IMR-90 (cell line): ENCODE measurements at regions not wholly inside any gene's neighbourhood (a gene's known extent, or its start where the extent isn't known, plus 50 kb on each side); places are given as distances from the start of the nearest gene placed in this dataset.

Source experiments
- ATAC-seq: fragments of 200-7000 bp; cut with Tn5 transposase; 2 replicates; pipeline ENCODE4 v1.9.1; 2020; ENCODE audit warnings: low read depth, mild to moderate bottlenecking, moderate library complexity
- BruUV-seq: library from RNA; stranded (reverse); fragments of 400-500 nt; replicated peaks from 2 replicates; lab custom pipeline; 2021; lab: Mats Ljungman, UMichigan
- CTCF ChIA-PET: fragments of 300-600 bp; formaldehyde crosslinking; extraction: SDS; loops from one replicate; lab custom pipeline; 2021; ENCODE audit warnings: antibody characterized with exemption; lab: Yijun Ruan, JAX
- POLR2A ChIA-PET: fragments of 300-600 bp; sonication (Branson Sonifier 250); formaldehyde crosslinking; loops from one replicate; lab custom pipeline; 2022; ENCODE audit warnings: antibody characterized with exemption; ENCODE audit not compliant: unreplicated experiment; lab: Charles Lee
- DNase-seq: peaks from one replicate; pipeline ENCODE4 v3.0.0; 2013
- H2AFZ ChIP-seq: replicated peaks from 2 replicates; pipeline ENCODE3; 2013; ENCODE audit warnings: low read length, mild to moderate bottlenecking; ENCODE audit not compliant: poor library complexity
- H2AK5ac ChIP-seq: 2 replicates; pipeline ENCODE4 v1.6.1; 2013; ENCODE audit warnings: low read depth, low read length, inconsistent platforms
- H2AK9ac ChIP-seq: replicated peaks from 2 replicates; pipeline ENCODE3; 2013; ENCODE audit warnings: mild to moderate bottlenecking, low read depth, low read length, moderate library complexity; ENCODE audit not compliant: poor library complexity
- H2BK120ac ChIP-seq: 2 replicates; pipeline ENCODE4 v1.6.1; 2013; ENCODE audit warnings: low read depth, low read length, inconsistent platforms
- H2BK15ac ChIP-seq: 3 replicates; pipeline ENCODE4 v1.6.1; 2013; ENCODE audit warnings: low read depth, low read length, inconsistent platforms
- H2BK20ac ChIP-seq: 2 replicates; pipeline ENCODE4 v1.6.1; 2013; ENCODE audit warnings: low read depth, mild to moderate bottlenecking, inconsistent platforms, low read length, moderate library complexity
- H2BK5ac ChIP-seq: 2 replicates; pipeline ENCODE4 v1.6.1; 2013; ENCODE audit warnings: mild to moderate bottlenecking, low read depth, low read length, inconsistent platforms; ENCODE audit not compliant: poor library complexity, severe bottlenecking
- H3K14ac ChIP-seq: replicated peaks from 2 replicates; pipeline ENCODE4 v1.6.1; 2013; ENCODE audit warnings: low read depth, low read length, inconsistent platforms
- H3K18ac ChIP-seq: 2 replicates; pipeline ENCODE4 v1.6.1; 2013; ENCODE audit warnings: low read depth, low read length, control low read depth
- H3K23ac ChIP-seq: 2 replicates; pipeline ENCODE4 v1.6.1; 2013; ENCODE audit warnings: low read depth, low read length, inconsistent platforms
- H3K27ac ChIP-seq: 2 replicates; pipeline ENCODE4 v1.5.1; 2013; ENCODE audit warnings: mild to moderate bottlenecking, control low read depth, low read length; ENCODE audit not compliant: insufficient read depth
- H3K27me3 ChIP-seq: 2 replicates; pipeline ENCODE4 v1.6.1; 2013; ENCODE audit warnings: low read length; ENCODE audit not compliant: control insufficient read depth, insufficient read depth
- H3K36me3 ChIP-seq: 2 replicates; pipeline ENCODE4 v1.6.1; 2013; ENCODE audit warnings: low read length, mixed read lengths; ENCODE audit not compliant: control insufficient read depth, insufficient read depth
- H3K4ac ChIP-seq: 2 replicates; pipeline ENCODE4 v1.6.1; 2013; ENCODE audit warnings: low read depth, low read length, inconsistent platforms
- H3K4me1 ChIP-seq: 2 replicates; pipeline ENCODE4 v1.6.1; 2013; ENCODE audit warnings: low read length, mixed read lengths; ENCODE audit not compliant: control insufficient read depth, insufficient read depth
- H3K4me2 ChIP-seq: 2 replicates; pipeline ENCODE4 v1.6.1; 2013; ENCODE audit warnings: low read depth, mild to moderate bottlenecking, control low read depth, low read length, moderate library complexity
- H3K4me3 ChIP-seq: 2 replicates; pipeline ENCODE4 v1.5.1; 2013; ENCODE audit warnings: low read depth, mild to moderate bottlenecking, control low read depth, low read length, moderate library complexity; ENCODE audit not compliant: insufficient read depth
- H3K56ac ChIP-seq: 2 replicates; pipeline ENCODE4 v1.6.1; 2013; ENCODE audit warnings: low read length, inconsistent platforms; ENCODE audit not compliant: insufficient read depth; ENCODE audit errors: extremely low read depth
- H3K79me1 ChIP-seq, 2 experiments: 2 replicates each; pipeline ENCODE4 v1.6.1; 2013; ENCODE audit warnings: low read length in 2 of 2, inconsistent platforms in 1 of 2, low read depth in 1 of 2
- H3K9ac ChIP-seq: 2 replicates; pipeline ENCODE4 v1.6.1; 2013; ENCODE audit warnings: low read depth, low read length, control low read depth
- H3K9me1 ChIP-seq: 2 replicates; pipeline ENCODE4 v1.6.1; 2013; ENCODE audit warnings: low read length, inconsistent platforms; ENCODE audit not compliant: insufficient read depth
- H3K9me3 ChIP-seq: 2 replicates; pipeline ENCODE4 v1.6.1; 2013; ENCODE audit warnings: low read length; ENCODE audit not compliant: control insufficient read depth, insufficient read depth
- H4K20me1 ChIP-seq: 2 replicates; pipeline ENCODE4 v1.6.1; 2013; ENCODE audit warnings: low read length, inconsistent platforms; ENCODE audit not compliant: insufficient read depth
- H4K5ac ChIP-seq: 2 replicates; pipeline ENCODE4 v1.6.1; 2013; ENCODE audit warnings: mild to moderate bottlenecking, low read depth, low read length, control low read depth
- H4K8ac ChIP-seq, 2 experiments: 2 replicates each; pipeline ENCODE4 v1.6.1; 2013; ENCODE audit warnings: low read depth in 2 of 2, low read length in 2 of 2, control low read depth in 1 of 2, inconsistent platforms in 1 of 2
- H4K91ac ChIP-seq: 2 replicates; pipeline ENCODE4 v1.6.1; 2013; ENCODE audit warnings: low read depth, low read length, inconsistent platforms; ENCODE audit not compliant: insufficient read depth
- MXI1 ChIP-seq: IDR thresholded peaks from 2 replicates; pipeline ENCODE4 v1.6.1; 2012; ENCODE audit warnings: low read depth, mild to moderate bottlenecking, low read length, moderate library complexity, borderline replicate concordance
- RCOR1 ChIP-seq: IDR thresholded peaks from 2 replicates; pipeline ENCODE4 v1.6.1; 2012; ENCODE audit warnings: mild to moderate bottlenecking, low read length, improper control_type of control experiment; ENCODE audit not compliant: insufficient replicate concordance
- WGBS, 2 experiments: methylation state at CpG; one replicate each; pipeline versions ENCODE4 v1.1.5 to v1.1.7; 2013; ENCODE audit warnings: missing lambda C conversion rate in 2 of 2; ENCODE audit not compliant: insufficient read length in 1 of 2; ENCODE audit errors: extremely low coverage in 2 of 2; 5-methylcytosine and 5-hydroxymethylcytosine counted together
- dilution Hi-C: fragments of 300-500 bp; cut with HindIII; formaldehyde crosslinking; loops from one replicate; pipeline ENCODE4 v1.14.3; 2018; ENCODE audit warnings: low sequenced_read_pairs; ENCODE audit not compliant: unreplicated experiment
- in situ Hi-C: fragments of 300-500 bp; cut with MboI; formaldehyde crosslinking; loops from 3 replicates; pipeline ENCODE4 v1.14.3; 2019; ENCODE audit warnings: low sequenced_read_pairs, inconsistent platforms, mixed read lengths
- intact Hi-C: fragments of 100-400 bp; cut with micrococcal nuclease; formaldehyde crosslinking; loops from 2 replicates; pipeline ENCODE4 v1.10.0; 2022
- TF ChIP-seq, protein P1 (sequence below): fragments of 150-350 bp; IDR thresholded peaks from 2 replicates; pipeline ENCODE4 v1.6.1; 2016; ENCODE audit warnings: low read depth, mild to moderate bottlenecking, low read length, moderate library complexity, borderline replicate concordance

DNA sequence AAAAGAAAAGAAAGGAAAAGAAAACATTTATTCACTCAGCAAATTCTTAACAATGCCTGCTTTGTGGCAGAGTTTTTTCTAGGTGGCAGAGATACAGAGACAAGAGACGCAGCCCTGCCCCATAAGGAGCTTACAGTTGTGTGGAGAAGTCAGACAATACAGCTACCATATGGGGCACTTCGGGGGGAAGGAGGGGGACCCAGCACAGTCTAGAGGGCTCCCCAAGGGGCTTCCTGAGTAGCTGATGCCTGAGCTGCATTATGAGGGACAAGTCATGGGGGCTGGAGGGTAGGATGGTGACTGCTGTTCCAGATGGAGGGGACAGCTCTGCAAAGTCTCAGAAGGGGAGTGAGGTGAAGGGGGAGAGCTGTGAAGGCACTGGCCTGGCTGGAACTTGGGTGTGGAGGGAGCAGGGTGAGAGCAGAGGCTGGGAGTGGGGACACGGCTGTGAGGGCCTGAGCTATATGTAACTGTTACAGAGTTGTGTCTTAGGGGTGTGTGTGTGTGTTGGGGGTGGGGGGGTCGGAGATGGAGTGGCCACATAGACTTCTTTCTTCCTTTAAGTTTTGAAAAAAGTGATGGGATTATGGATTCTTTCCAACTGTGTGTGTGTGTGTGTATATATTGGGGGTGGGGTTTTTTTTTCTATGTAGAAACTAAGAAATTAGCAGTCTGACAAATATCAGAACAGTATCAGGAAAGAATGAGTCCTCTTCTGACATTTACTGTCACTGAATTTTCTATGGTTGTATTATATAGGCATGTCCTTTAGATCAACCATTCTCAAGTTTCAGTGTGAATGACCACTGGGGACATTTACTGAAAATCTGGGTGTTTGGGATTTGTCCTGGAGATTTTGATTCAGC is 66.0 kb upstream of the HAAO start:
- CTCF ChIA-PET: interaction anchor here (0.6 kb wide), 1 partner anchor 106 kb away, joined by 3 read pairs; no protein-coding TSS in a partner anchor
- no peak for DNase-seq
- H3K4me1 ChIP-seq: peaks cover 7% of the 10 kb centered on the region
- H2AFZ ChIP-seq: no peak overlapping the region
- TF ChIP-seq RCOR1 (no peak), MXI1 (no peak)
- TF ChIP-seq, protein P1, sequence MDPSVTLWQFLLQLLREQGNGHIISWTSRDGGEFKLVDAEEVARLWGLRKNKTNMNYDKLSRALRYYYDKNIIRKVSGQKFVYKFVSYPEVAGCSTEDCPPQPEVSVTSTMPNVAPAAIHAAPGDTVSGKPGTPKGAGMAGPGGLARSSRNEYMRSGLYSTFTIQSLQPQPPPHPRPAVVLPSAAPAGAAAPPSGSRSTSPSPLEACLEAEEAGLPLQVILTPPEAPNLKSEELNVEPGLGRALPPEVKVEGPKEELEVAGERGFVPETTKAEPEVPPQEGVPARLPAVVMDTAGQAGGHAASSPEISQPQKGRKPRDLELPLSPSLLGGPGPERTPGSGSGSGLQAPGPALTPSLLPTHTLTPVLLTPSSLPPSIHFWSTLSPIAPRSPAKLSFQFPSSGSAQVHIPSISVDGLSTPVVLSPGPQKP: no peak
- H3K27me3 ChIP-seq: no peaks in the 10 kb centered on the region
- peak overlapping the region; percentile 22; the same call in 1 of the 2 replicates for H3K4ac ChIP-seq
- peak overlapping the region; percentile 33; the same call in 1 of the 2 replicates for H4K91ac ChIP-seq
- H3K14ac ChIP-seq: no peak overlapping the region
- H3K27ac ChIP-seq: no peak overlapping the region
- H4K20me1 ChIP-seq: no peaks in the 10 kb centered on the region
- H3K23ac ChIP-seq: no peak overlapping the region
- H3K4me2 ChIP-seq: no peak overlapping the region
- no peaks in the 10 kb centered on the region for H3K36me3 ChIP-seq
- dilution Hi-C loops: no loop called here
- H2AK9ac ChIP-seq: no peak overlapping the region
- H3K9ac ChIP-seq: no peak overlapping the region
- H4K8ac ChIP-seq: no peak overlapping the region
- 93% methylated on average over 2 of the region's 4 CpGs; no CpG with 5 or more reads in 1 of the 2 experiments for WGBS, 2 experiments
- in situ Hi-C loops: loop anchor here (10.0 kb wide), 1 partner anchor 376 kb away; no protein-coding TSS in a partner anchor
- no peak overlapping the region for H2BK20ac ChIP-seq
- POLR2A ChIA-PET: no interaction called here
- no peaks in the 10 kb centered on the region for H3K79me1 ChIP-seq
- 0 out of 2 replicates have a peak overlapping the region, but pooled peaks have one; percentile 17 for H2BK120ac ChIP-seq
- no peak overlapping the region for H2BK5ac ChIP-seq
- intact Hi-C loops: loop anchor here (1.0 kb wide), 6 partner anchors 30 to 684 kb away; no protein-coding TSS in a partner anchor
- no peak overlapping the region for H3K4me3 ChIP-seq
- H2AK5ac ChIP-seq: no peak overlapping the region; the same call in 1 of the 2 replicates
- peaks cover 2% of the 10 kb centered on the region; the same call in 1 of the 2 replicates for H3K9me3 ChIP-seq
- H3K56ac ChIP-seq: no peak overlapping the region
- no peak overlapping the region; the same call in 1 of the 2 replicates for H3K18ac ChIP-seq
- H3K9me1 ChIP-seq: peaks cover 5% of the 10 kb centered on the region
- ATAC-seq: no peak
- no TSS peak for BruUV-seq
- H2BK15ac ChIP-seq: no peak overlapping the region
- no peak overlapping the region; the same call in 1 of the 2 replicates for H4K5ac ChIP-seq
